Suprapubic skin (tissue), 4 donors: ENCODE measurements at regions not wholly inside any gene's neighbourhood (a gene's known extent, or its start where the extent isn't known, plus 50 kb on each side); places are given as distances from the start of the nearest gene placed in this dataset.

Experiments
- DNase-seq, 2 donors: peaks; one replicate each; pipeline ENCODE4 v3.0.0-alpha.2; 2019; ENCODE audit warnings: low spot score in 2 of 2
- H3K27ac ChIP-seq: fragments of 200-600 bp; sonication (generic); one replicate; pipeline ENCODE4 v1.5.1; 2019
- H3K27me3 ChIP-seq: fragments of 200-600 bp; sonication (generic); one replicate; pipeline ENCODE4 v1.5.1; 2019
- H3K36me3 ChIP-seq: fragments of 200-600 bp; sonication (generic); one replicate; pipeline ENCODE4 v1.5.1; 2019
- H3K4me1 ChIP-seq: fragments of 200-600 bp; sonication (generic); one replicate; pipeline ENCODE4 v1.5.1; 2019
- H3K4me3 ChIP-seq: fragments of 200-600 bp; sonication (generic); one replicate; pipeline ENCODE4 v1.5.1; 2019; ENCODE audit warnings: mild to moderate bottlenecking
- H3K9me3 ChIP-seq: fragments of 200-600 bp; sonication (generic); one replicate; pipeline ENCODE4 v1.5.1; 2019
- CTCF ChIP-seq, 2 donors: fragments of 200-600 bp in 1 of 2; fragments of 450-650 bp in 1 of 2; sonication (generic) in 1 of 2; IDR thresholded peaks; one replicate each; pipeline ENCODE4 v1.5.1; 2016 to 2019; ENCODE audit warnings: antibody characterized with exemption in 2 of 2, mild to moderate bottlenecking in 1 of 2, moderate library complexity in 1 of 2
- EP300 ChIP-seq: sonication (generic); formaldehyde crosslinking; IDR thresholded peaks from one replicate; pipeline ENCODE4 v1.6.1; 2017; ENCODE audit warnings: antibody characterized with exemption
- POLR2A ChIP-seq, 2 donors: fragments of 450-650 bp; IDR thresholded peaks; one replicate each; pipeline ENCODE4 v1.6.1; 2017; ENCODE audit warnings: antibody characterized with exemption in 2 of 2, mild to moderate bottlenecking in 2 of 2, moderate library complexity in 2 of 2
- POLR2AphosphoS5 ChIP-seq, 3 donors: sonication (generic); formaldehyde crosslinking; IDR thresholded peaks; one replicate each; pipeline ENCODE4 v1.6.1; 2017; ENCODE audit warnings: antibody characterized with exemption in 3 of 3
- WGBS: methylation state at CpG from one replicate; pipeline ENCODE4 v1.1.5; 2018; 5-methylcytosine and 5-hydroxymethylcytosine counted together

GRCh38 chr5:159639590-159639989 lies 276.7 kb upstream of the ADRA1B start:
- Histone ChIP-seq H3K27me3 (no peaks in the 10 kb centered on the region), H3K4me1 (no peaks in the 10 kb centered on the region), H3K27ac (no peak overlapping the region), H3K36me3 (no peaks in the 10 kb centered on the region), H3K9me3 (no peaks in the 10 kb centered on the region), H3K4me3 (no peak overlapping the region)
- TF ChIP-seq POLR2A (IDR thresholded peaks at IDR 0.05) (no peak), EP300 (no peak), CTCF (IDR thresholded peaks at IDR 0.05) (no peak), POLR2AphosphoS5 (IDR thresholded peaks at IDR 0.05) (no peak)
- WGBS, result 78% methylated on average over 3 of the region's 3 CpGs
- DNase-seq, result no peak

DNA sequence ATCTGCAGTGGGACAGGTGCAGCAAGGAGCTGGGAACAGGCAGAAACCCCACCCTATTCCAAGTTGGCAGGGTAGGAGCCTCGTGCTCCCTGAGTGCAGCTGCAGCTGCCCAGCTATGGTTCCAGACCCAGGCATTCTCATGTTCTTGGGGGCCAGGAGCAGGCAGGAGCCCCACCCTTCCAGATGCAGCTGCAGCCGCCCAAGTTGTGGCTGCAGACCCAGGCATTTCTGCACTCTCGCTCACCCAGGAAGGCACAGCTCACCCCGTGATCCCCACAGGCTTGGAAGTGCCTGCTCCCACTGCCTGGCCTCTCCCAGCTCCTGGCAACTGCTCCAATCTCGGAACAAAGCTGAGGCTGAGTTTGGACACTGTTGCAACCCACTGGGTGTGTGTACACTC lies 275.8 kb upstream of the ADRA1B start:
- Histone ChIP-seq H3K27me3 (no peaks in the 10 kb centered on the region), H3K9me3 (no peaks in the 10 kb centered on the region), H3K36me3 (no peaks in the 10 kb centered on the region), H3K4me1 (no peaks in the 10 kb centered on the region), H3K27ac (no peak overlapping the region), H3K4me3 (no peak overlapping the region)
- no peak for TF ChIP-seq EP300
- TF ChIP-seq POLR2AphosphoS5 (IDR thresholded peaks at IDR 0.05), result no peak
- no peak for TF ChIP-seq CTCF (IDR thresholded peaks at IDR 0.05)
- no peak for TF ChIP-seq POLR2A (IDR thresholded peaks at IDR 0.05)
- no peak for DNase-seq
- WGBS, result 72% methylated on average over 2 of the region's 5 CpGs

DNA sequence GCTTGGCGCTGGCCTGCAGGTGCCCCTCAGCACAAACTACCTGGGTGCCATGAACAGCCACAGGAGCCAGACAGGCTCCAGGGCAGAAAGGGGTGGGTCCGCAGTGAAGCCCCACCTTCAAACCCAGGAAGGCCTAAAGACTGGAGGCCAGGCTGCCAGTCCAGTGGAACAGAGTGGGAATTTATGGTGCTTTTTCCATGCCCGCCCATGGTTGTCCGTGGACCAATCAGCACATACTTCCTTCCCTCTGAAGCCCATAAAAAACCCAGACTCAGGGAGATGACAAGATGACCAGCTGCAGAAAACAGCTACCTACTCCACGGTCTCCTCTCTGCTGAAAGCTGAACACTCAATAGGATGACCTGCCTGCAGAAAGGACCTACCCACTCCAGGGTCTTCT lies 275.4 kb upstream of the ADRA1B start:
- WGBS, result 86% methylated on average over 4 of the region's 5 CpGs
- no peak overlapping the region for H3K4me3 ChIP-seq
- DNase-seq, result no peak
- no peaks in the 10 kb centered on the region for H3K36me3 ChIP-seq
- no peaks in the 10 kb centered on the region for H3K4me1 ChIP-seq
- no peak overlapping the region for H3K27ac ChIP-seq
- H3K27me3 ChIP-seq, result no peaks in the 10 kb centered on the region
- H3K9me3 ChIP-seq, result no peaks in the 10 kb centered on the region
- TF ChIP-seq CTCF (IDR thresholded peaks at IDR 0.05) (no peak), POLR2AphosphoS5 (IDR thresholded peaks at IDR 0.05) (no peak), POLR2A (IDR thresholded peaks at IDR 0.05) (no peak), EP300 (no peak)

DNA sequence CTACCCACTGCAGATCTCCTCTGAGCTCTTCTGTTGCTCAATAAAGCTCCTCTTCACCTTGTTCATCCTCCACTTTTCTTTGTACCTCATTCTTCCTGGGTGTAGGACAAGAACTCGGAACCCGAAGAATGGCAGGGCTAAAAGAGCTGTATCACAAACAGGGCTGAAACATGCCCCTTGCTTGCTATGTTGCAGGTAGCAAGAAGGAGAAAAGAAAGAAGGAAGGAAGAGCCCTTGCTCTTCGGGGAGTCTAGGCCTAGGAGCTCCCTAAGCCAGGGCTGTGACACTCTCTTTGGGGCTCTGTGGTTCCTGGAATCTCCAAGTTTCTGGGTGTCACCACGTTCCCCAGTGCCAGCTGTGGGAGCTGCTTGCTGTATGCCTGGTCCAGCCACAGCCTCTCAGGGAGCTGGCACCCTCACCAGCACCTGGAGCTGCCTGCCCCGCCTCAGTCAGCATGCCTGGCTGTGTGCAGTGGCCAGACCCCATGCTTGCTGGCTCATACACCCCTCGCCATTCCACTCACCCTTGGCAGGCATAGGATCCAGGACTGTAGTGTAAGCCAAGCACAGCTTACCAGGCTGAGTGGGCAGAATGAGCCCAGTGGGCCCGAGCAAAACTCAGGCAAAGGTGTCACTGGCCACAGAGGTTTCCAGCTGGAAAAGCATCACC lies 274.8 kb upstream of the ADRA1B start:
- Histone ChIP-seq H3K4me1 (no peaks in the 10 kb centered on the region), H3K27ac (no peak overlapping the region), H3K4me3 (no peak overlapping the region), H3K27me3 (no peaks in the 10 kb centered on the region), H3K9me3 (no peaks in the 10 kb centered on the region), H3K36me3 (no peaks in the 10 kb centered on the region)
- no peak for TF ChIP-seq POLR2A (IDR thresholded peaks at IDR 0.05)
- no peak for TF ChIP-seq CTCF (IDR thresholded peaks at IDR 0.05)
- no peak for TF ChIP-seq POLR2AphosphoS5 (IDR thresholded peaks at IDR 0.05)
- no peak for TF ChIP-seq EP300
- 86% methylated on average over 6 of the region's 7 CpGs for WGBS
- no peak for DNase-seq

DNA sequence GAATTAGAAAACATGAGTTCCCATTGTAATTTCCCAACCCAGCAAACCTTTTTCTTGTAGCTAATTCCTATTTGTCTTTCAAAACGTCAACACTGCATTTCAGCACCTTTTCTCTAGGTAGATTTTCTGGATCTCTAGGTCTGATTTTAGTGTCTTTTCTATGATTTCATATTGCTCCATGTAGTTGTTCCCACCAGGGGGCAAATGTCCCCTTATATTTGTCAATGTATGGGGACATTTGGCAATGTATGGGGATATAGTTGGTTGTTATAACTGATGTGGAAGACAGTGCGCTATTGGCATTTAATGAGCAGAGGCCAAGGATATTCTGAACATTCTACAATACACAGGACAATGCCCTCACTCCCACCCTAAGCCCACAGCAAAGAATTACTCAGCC lies 273.9 kb upstream of the ADRA1B start:
- H3K36me3 ChIP-seq, result no peaks in the 10 kb centered on the region
- H3K27ac ChIP-seq, result no peak overlapping the region
- WGBS, result 88% methylated on average over 2 of the region's 2 CpGs
- H3K4me3 ChIP-seq, result no peak overlapping the region
- TF ChIP-seq EP300 (no peak), POLR2AphosphoS5 (IDR thresholded peaks at IDR 0.05) (no peak), POLR2A (IDR thresholded peaks at IDR 0.05) (no peak), CTCF (IDR thresholded peaks at IDR 0.05) (no peak)
- no peaks in the 10 kb centered on the region for H3K4me1 ChIP-seq
- H3K9me3 ChIP-seq, result no peaks in the 10 kb centered on the region
- H3K27me3 ChIP-seq, result no peaks in the 10 kb centered on the region
- no peak for DNase-seq
